HEK293 (cell line): ENCODE measurements at regions not wholly inside any gene's neighbourhood (a gene's known extent, or its start where the extent isn't known, plus 50 kb on each side); places are given as distances from the start of the nearest gene placed in this dataset.

Source experiments
- CTCF ChIA-PET: fragments of 350-600 bp; formaldehyde crosslinking; extraction: SDS; loops from one replicate; lab custom pipeline; 2021; ENCODE audit warnings: antibody characterized with exemption; lab: Yijun Ruan, JAX
- POLR2A ChIA-PET: fragments of 300-600 bp; formaldehyde crosslinking; extraction: SDS; loops from one replicate; lab custom pipeline; 2020; ENCODE audit warnings: antibody characterized with exemption, inconsistent platforms; lab: Yijun Ruan, JAX
- H3K27ac ChIP-seq: fragments of 200-500 bp; sonication (Bioruptor generic); 2 replicates; pipeline ENCODE4 v1.5.1; 2014; ENCODE audit warnings: low read depth, low read length, control low read depth, inconsistent platforms; ENCODE audit errors: extremely low read depth
- H3K36me3 ChIP-seq, 2 experiments: fragments of 200-500 bp in 1 of 2; sonication (Bioruptor generic) in 1 of 2; 1 replicate in 1 of 2; 2 replicates in 1 of 2; pipeline ENCODE4 v1.5.1; 2014 to 2017; ENCODE audit warnings: inconsistent platforms in 2 of 2, low read length in 2 of 2; ENCODE audit not compliant: control insufficient read depth in 2 of 2, insufficient read depth in 1 of 2
- H3K4me1 ChIP-seq: fragments of 200-500 bp; sonication (Bioruptor generic); 2 replicates; pipeline ENCODE4 v1.5.1; 2014; ENCODE audit warnings: mild to moderate bottlenecking, low read length, inconsistent platforms; ENCODE audit not compliant: control insufficient read depth, insufficient read depth
- H3K4me3 ChIP-seq: 2 replicates; pipeline ENCODE4 v1.5.1; 2011; ENCODE audit warnings: low read depth, mild to moderate bottlenecking, control low read depth, low read length, moderate library complexity
- H3K9me3 ChIP-seq: fragments of 200-500 bp; sonication (Bioruptor generic); 2 replicates; pipeline ENCODE4 v1.5.1; 2014; ENCODE audit warnings: low read depth, low read length, inconsistent platforms; ENCODE audit not compliant: control insufficient read depth, insufficient read depth
- BCL11B ChIP-seq: fragments of 450-650 bp; formaldehyde crosslinking; IDR thresholded peaks from 2 replicates; pipeline ENCODE4 v1.5.1; 2016; ENCODE audit warnings: low read depth, missing biosample characterization, missing genetic modification characterization
- FEZF1 ChIP-seq: fragments of 450-650 bp; formaldehyde crosslinking; IDR thresholded peaks from 2 replicates; pipeline ENCODE4 v1.5.1; 2016; ENCODE audit warnings: missing biosample characterization, missing genetic modification characterization
- HOXD13 ChIP-seq: sonication (generic); formaldehyde crosslinking; IDR thresholded peaks from 2 replicates; pipeline ENCODE4 v1.8.0; 2022; ENCODE audit warnings: missing genetic modification reagents, borderline replicate concordance
- PATZ1 ChIP-seq: fragments of 450-650 bp; formaldehyde crosslinking; IDR thresholded peaks from 2 replicates; pipeline ENCODE4 v1.5.1; 2016; ENCODE audit warnings: missing biosample characterization, missing genetic modification characterization
- PRDM2 ChIP-seq: fragments of 450-650 bp; formaldehyde crosslinking; IDR thresholded peaks from 2 replicates; pipeline ENCODE4 v1.5.1; 2016; ENCODE audit warnings: missing biosample characterization, missing genetic modification characterization, borderline replicate concordance
- PRDM4 ChIP-seq: fragments of 450-650 bp; formaldehyde crosslinking; IDR thresholded peaks from 2 replicates; pipeline ENCODE4 v1.5.1; 2017; ENCODE audit warnings: missing biosample characterization, missing genetic modification characterization
- PRDM6 ChIP-seq: fragments of 450-650 bp; formaldehyde crosslinking; IDR thresholded peaks from 2 replicates; pipeline ENCODE4 v1.5.1; 2017; ENCODE audit warnings: missing biosample characterization, missing genetic modification characterization
- WT1 ChIP-seq: fragments of 450-650 bp; formaldehyde crosslinking; IDR thresholded peaks from 2 replicates; pipeline ENCODE4 v1.5.1; 2016; ENCODE audit warnings: missing biosample characterization, missing genetic modification characterization
- ZBTB20 ChIP-seq: fragments of 450-650 bp; formaldehyde crosslinking; IDR thresholded peaks from 2 replicates; pipeline ENCODE4 v1.5.1; 2016; ENCODE audit warnings: missing biosample characterization, missing genetic modification characterization
- ZBTB49 ChIP-seq: fragments of 450-650 bp; formaldehyde crosslinking; IDR thresholded peaks from 2 replicates; pipeline ENCODE4 v1.5.1; 2016; ENCODE audit warnings: missing biosample characterization, missing genetic modification characterization, low read depth
- ZBTB7A ChIP-seq: fragments of 450-650 bp; formaldehyde crosslinking; IDR thresholded peaks from 2 replicates; pipeline ENCODE4 v1.5.1; 2016; ENCODE audit warnings: low read depth, missing biosample characterization, missing genetic modification characterization
- ZBTB8A ChIP-seq: fragments of 450-650 bp; formaldehyde crosslinking; IDR thresholded peaks from 2 replicates; pipeline ENCODE4 v1.5.1; 2016; ENCODE audit warnings: missing biosample characterization, missing genetic modification characterization
- ZNF214 ChIP-seq: fragments of 450-650 bp; formaldehyde crosslinking; IDR thresholded peaks from 2 replicates; pipeline ENCODE4 v1.5.1; 2017; ENCODE audit warnings: missing biosample characterization, mild to moderate bottlenecking, missing genetic modification characterization, borderline replicate concordance
- ZNF266 ChIP-seq: fragments of 450-650 bp; formaldehyde crosslinking; IDR thresholded peaks from 2 replicates; pipeline ENCODE4 v1.5.1; 2016; ENCODE audit warnings: missing biosample characterization, missing genetic modification characterization, low read depth
- ZNF335 ChIP-seq: fragments of 450-650 bp; formaldehyde crosslinking; conservative IDR thresholded peaks from 2 replicates; pipeline ENCODE4 v1.5.1; 2016; ENCODE audit warnings: missing biosample characterization, missing genetic modification characterization
- ZNF530 ChIP-seq: fragments of 450-650 bp; formaldehyde crosslinking; IDR thresholded peaks from 2 replicates; pipeline ENCODE4 v1.5.1; 2016; ENCODE audit warnings: low read depth, missing biosample characterization, missing genetic modification characterization
- ZNF544 ChIP-seq: fragments of 450-650 bp; formaldehyde crosslinking; IDR thresholded peaks from 2 replicates; pipeline ENCODE4 v1.5.0; 2017; ENCODE audit warnings: missing biosample characterization, missing genetic modification characterization
- ZNF558 ChIP-seq: fragments of 450-650 bp; formaldehyde crosslinking; IDR thresholded peaks from 2 replicates; pipeline ENCODE4 v1.5.1; 2016; ENCODE audit warnings: missing biosample characterization, missing genetic modification characterization
- ZNF623 ChIP-seq: fragments of 450-650 bp; formaldehyde crosslinking; IDR thresholded peaks from 2 replicates; pipeline ENCODE4 v1.5.1; 2016; ENCODE audit warnings: missing biosample characterization, missing genetic modification characterization
- ZNF747 ChIP-seq: fragments of 450-650 bp; formaldehyde crosslinking; IDR thresholded peaks from 2 replicates; pipeline ENCODE4 v1.5.1; 2016; ENCODE audit warnings: missing biosample characterization, missing genetic modification characterization
- ZNF776 ChIP-seq: fragments of 450-650 bp; formaldehyde crosslinking; IDR thresholded peaks from 2 replicates; pipeline ENCODE4 v1.5.0; 2017; ENCODE audit warnings: missing biosample characterization, missing genetic modification characterization, borderline replicate concordance
- ZSCAN4 ChIP-seq: fragments of 450-650 bp; formaldehyde crosslinking; IDR thresholded peaks from 2 replicates; pipeline ENCODE4 v1.5.1; 2017; ENCODE audit warnings: missing biosample characterization, missing genetic modification characterization

GRCh38 chr2:107634172-107634571 lies 192.5 kb upstream of the RGPD4 start (continued):
- no peak for TF ChIP-seq ZNF335 (tag by site-specific recombination)
- no peak for TF ChIP-seq FEZF1 (tag by site-specific recombination)
- no peak for TF ChIP-seq ZBTB49 (tag by site-specific recombination)
- no peak for TF ChIP-seq ZNF266
- no peak for TF ChIP-seq PATZ1 (tag by site-specific recombination)
- no peak for TF ChIP-seq WT1 (tag by site-specific recombination)
- TF ChIP-seq ZNF530 = no peak
- TF ChIP-seq ZSCAN4 = no peak
- no peak for TF ChIP-seq ZNF776 (tag by site-specific recombination)
- TF ChIP-seq ZBTB20 (tag by site-specific recombination) = no peak
- TF ChIP-seq ZNF623 = no peak
- no peak for TF ChIP-seq ZBTB8A (tag by site-specific recombination)
- TF ChIP-seq ZNF544 = no peak

GRCh38 chr2:107635883-107636282 lies 190.8 kb upstream of the RGPD4 start:
- no peaks in the 10 kb centered on the region for H3K36me3 ChIP-seq
- H3K9me3 ChIP-seq = no peaks in the 10 kb centered on the region
- no peaks in the 10 kb centered on the region for H3K4me1 ChIP-seq
- H3K4me3 ChIP-seq = no peak overlapping the region
- CTCF ChIA-PET = no interaction called here
- POLR2A ChIA-PET = no interaction called here
- no peak overlapping the region for H3K27ac ChIP-seq
- TF ChIP-seq PRDM2 (no peak), BCL11B (tag by site-specific recombination) (no peak), ZNF214 (no peak), HOXD13 (CRISPR knock-in tag) (no peak), PRDM6 (tag by site-specific recombination) (no peak), ZNF747 (tag by site-specific recombination) (no peak), PRDM4 (tag by site-specific recombination) (no peak), ZBTB7A (tag by site-specific recombination) (no peak), ZNF558 (tag by site-specific recombination) (no peak)
